Natural killer cell (primary cell): ENCODE measurements at regions not wholly inside any gene's neighbourhood (a gene's known extent, or its start where the extent isn't known, plus 50 kb on each side); places are given as distances from the start of the nearest gene placed in this dataset.

ENCODE experiments used
- ATAC-seq, 3 donors: fragments of 150-1000 bp in 2 of 3; fragments of 200-7000 bp in 1 of 3; cut with Tn5 transposase; 1 replicate in 1 of 3; 2 replicates in 2 of 3; pipeline ENCODE4 v1.10.0; 2021; ENCODE audit warnings: mild to moderate bottlenecking in 2 of 3, moderate library complexity in 2 of 3
- DNase-seq, 2 donors: peaks; one replicate each; pipeline versions ENCODE4 v3.0.0 to v3.0.0-alpha.2; 2013 to 2021; ENCODE audit warnings: mixed read lengths in 1 of 2
- H3K27ac ChIP-seq: one replicate; pipeline ENCODE4 v1.5.1; 2013; ENCODE audit warnings: mild to moderate bottlenecking, low read length
- H3K27me3 ChIP-seq: one replicate; pipeline ENCODE4 v1.6.1; 2013; ENCODE audit warnings: low read length; ENCODE audit not compliant: control insufficient read depth, insufficient read depth
- H3K36me3 ChIP-seq: one replicate; pipeline ENCODE4 v1.6.1; 2013; ENCODE audit warnings: low read length; ENCODE audit not compliant: control insufficient read depth, insufficient read depth
- H3K4me1 ChIP-seq: one replicate; pipeline ENCODE4 v1.6.1; 2013; ENCODE audit warnings: low read length; ENCODE audit not compliant: control insufficient read depth, insufficient read depth
- H3K4me3 ChIP-seq: one replicate; pipeline ENCODE4 v1.5.1; 2013; ENCODE audit warnings: low read length
- H3K9me3 ChIP-seq: one replicate; pipeline ENCODE4 v1.6.1; 2013; ENCODE audit warnings: low read length; ENCODE audit not compliant: control insufficient read depth, insufficient read depth
- H3K27ac Mint-ChIP-seq, 2 donors: one replicate each; pipeline ENCODE4 v1.8.0; 2022; ENCODE audit warnings: mild to moderate bottlenecking in 2 of 2, mixed read lengths in 2 of 2, moderate library complexity in 1 of 2
- H3K27me3 Mint-ChIP-seq, 2 donors: one replicate each; pipeline ENCODE4 v1.8.0; 2022; ENCODE audit warnings: low read depth in 2 of 2, mixed read lengths in 2 of 2
- H3K36me3 Mint-ChIP-seq: one replicate; pipeline ENCODE4 v1.8.0; 2022; ENCODE audit warnings: mixed read lengths
- H3K4me1 Mint-ChIP-seq, 2 donors: one replicate each; pipeline ENCODE4 v1.8.0; 2022; ENCODE audit warnings: mixed read lengths in 2 of 2
- H3K4me3 Mint-ChIP-seq: one replicate; pipeline ENCODE4 v1.8.0; 2022; ENCODE audit warnings: mild to moderate bottlenecking, moderate library complexity, mixed read lengths
- H3K9me3 Mint-ChIP-seq, 2 donors: one replicate each; pipeline ENCODE4 v1.8.0; 2022; ENCODE audit warnings: mixed read lengths in 2 of 2
- whole genome bisulfite sequencing: methylation state at CpG from one replicate; pipeline ENCODE4 v1.1.7; 2013; ENCODE audit warnings: missing lambda C conversion rate; ENCODE audit not compliant: insufficient coverage; 5-methylcytosine and 5-hydroxymethylcytosine counted together
- intact Hi-C: fragments of 100-400 bp; cut with micrococcal nuclease; formaldehyde crosslinking; loops from one replicate; pipeline ENCODE4 v1.14.2; 2022
- TF ChIP-seq, protein P1 (sequence below): fragments of 200-600 bp; IDR thresholded peaks from one replicate; pipeline ENCODE4 v1.8.0; 2022; ENCODE audit warnings: antibody characterized with exemption

DNA sequence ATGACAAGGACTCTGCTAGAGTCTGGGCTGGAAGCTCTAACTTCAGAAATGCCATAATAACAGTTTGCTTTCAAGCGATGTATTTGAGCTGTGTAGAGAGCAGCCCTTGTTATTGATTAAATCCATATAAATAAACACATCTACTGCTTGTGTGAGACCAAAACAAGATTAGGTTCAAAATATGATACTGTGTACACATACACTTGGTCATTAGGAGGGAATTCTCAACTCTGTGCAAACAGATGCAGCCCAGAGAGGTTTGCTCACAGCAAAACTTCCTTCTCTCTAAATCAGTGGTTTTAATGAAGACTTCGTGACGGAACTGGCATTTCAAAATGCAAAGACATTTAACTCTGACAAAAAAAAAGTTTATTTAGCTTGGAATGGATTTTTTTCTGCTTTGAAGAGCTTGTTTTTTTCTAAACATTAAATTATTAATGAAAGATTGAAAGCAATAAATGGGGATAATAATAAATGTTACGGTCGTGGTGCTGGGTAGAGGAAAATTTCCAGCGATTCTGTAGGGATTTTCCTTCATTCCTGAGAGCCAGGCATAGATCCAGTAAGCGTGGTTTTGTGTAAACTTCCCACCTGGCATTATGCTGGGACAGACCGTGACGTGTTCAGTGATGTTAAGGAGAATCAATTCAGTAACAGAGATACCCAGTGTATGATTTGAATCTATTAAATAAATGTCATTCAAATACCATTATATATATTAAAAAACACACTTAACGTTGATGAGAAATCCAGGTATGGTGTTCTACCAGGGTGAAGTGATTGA is 213.7 kb downstream of the TEX29 start:
- Mint-ChIP-seq H3K9me3 (no peaks in the 10 kb centered on the region), H3K4me3 (no peak overlapping the region), H3K4me1 (peaks cover 7 to 11% of the 10 kb centered on the region in 2 donors), H3K27ac (no peak overlapping the region), H3K27me3 (peaks cover 48 to 52% of the 10 kb centered on the region in 2 donors), H3K36me3 (no peaks in the 10 kb centered on the region)
- Histone ChIP-seq H3K9me3 (no peaks in the 10 kb centered on the region), H3K27me3 (peaks cover 4% of the 10 kb centered on the region), H3K27ac (no peak overlapping the region), H3K4me3 (no peak overlapping the region), H3K36me3 (no peaks in the 10 kb centered on the region), H3K4me1 (no peaks in the 10 kb centered on the region)
- WGBS: 50% methylated on average over 5 of the region's 10 CpGs
- intact Hi-C loops: no loop called here
- TF ChIP-seq, protein P1, sequence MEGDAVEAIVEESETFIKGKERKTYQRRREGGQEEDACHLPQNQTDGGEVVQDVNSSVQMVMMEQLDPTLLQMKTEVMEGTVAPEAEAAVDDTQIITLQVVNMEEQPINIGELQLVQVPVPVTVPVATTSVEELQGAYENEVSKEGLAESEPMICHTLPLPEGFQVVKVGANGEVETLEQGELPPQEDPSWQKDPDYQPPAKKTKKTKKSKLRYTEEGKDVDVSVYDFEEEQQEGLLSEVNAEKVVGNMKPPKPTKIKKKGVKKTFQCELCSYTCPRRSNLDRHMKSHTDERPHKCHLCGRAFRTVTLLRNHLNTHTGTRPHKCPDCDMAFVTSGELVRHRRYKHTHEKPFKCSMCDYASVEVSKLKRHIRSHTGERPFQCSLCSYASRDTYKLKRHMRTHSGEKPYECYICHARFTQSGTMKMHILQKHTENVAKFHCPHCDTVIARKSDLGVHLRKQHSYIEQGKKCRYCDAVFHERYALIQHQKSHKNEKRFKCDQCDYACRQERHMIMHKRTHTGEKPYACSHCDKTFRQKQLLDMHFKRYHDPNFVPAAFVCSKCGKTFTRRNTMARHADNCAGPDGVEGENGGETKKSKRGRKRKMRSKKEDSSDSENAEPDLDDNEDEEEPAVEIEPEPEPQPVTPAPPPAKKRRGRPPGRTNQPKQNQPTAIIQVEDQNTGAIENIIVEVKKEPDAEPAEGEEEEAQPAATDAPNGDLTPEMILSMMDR: no peak
- ATAC-seq (no peak), DNase-seq (no peak)

- Histone ChIP-seq H3K27ac (no peak overlapping the region), H3K4me3 (no peak overlapping the region), H3K9me3 (no peaks in the 10 kb centered on the region), H3K27me3 (peaks cover 4% of the 10 kb centered on the region), H3K36me3 (no peaks in the 10 kb centered on the region), H3K4me1 (no peaks in the 10 kb centered on the region)
- H3K4me3 Mint-ChIP-seq: no peak overlapping the region
- DNase-seq (no peak), ATAC-seq (no peak)
- no peaks in the 10 kb centered on the region for H3K36me3 Mint-ChIP-seq
- intact Hi-C loops: no loop called here
- TF ChIP-seq, protein P1: no peak
- H3K9me3 Mint-ChIP-seq: no peaks in the 10 kb centered on the region
- no peak overlapping the region for H3K27ac Mint-ChIP-seq
- WGBS: 17% methylated on average over 23 of the region's 24 CpGs
- peaks cover 6 to 7% of the 10 kb centered on the region in 2 donors for H3K4me1 Mint-ChIP-seq
- peaks cover 48 to 51% of the 10 kb centered on the region in 2 donors for H3K27me3 Mint-ChIP-seq
These were observed 214.5 kb downstream of the TEX29 start for GRCh38 chr13:111534751-111535522.

DNA sequence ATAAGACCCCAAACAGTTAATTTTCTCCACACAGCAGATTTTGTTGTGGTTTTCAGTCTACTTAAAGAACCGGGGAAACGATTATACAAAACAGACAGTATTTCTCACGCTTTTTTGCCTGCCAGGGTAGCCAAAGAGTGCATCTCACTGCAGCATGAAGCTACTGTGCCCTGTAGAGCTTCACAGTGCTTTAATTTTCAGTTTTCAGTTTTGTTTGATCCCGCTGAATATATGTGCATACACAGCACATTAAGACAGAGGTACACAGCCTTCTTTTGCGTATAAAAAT is 215.0 kb downstream of the TEX29 start:
- H3K9me3 Mint-ChIP-seq: no peaks in the 10 kb centered on the region
- H3K36me3 Mint-ChIP-seq: no peaks in the 10 kb centered on the region
- H3K27ac ChIP-seq: no peak overlapping the region
- peaks cover 48 to 51% of the 10 kb centered on the region in 2 donors for H3K27me3 Mint-ChIP-seq
- WGBS: 44% methylated on average over 5 of the region's 5 CpGs
- DNase-seq (no peak), ATAC-seq (no peak)
- H3K27me3 ChIP-seq: peaks cover 4% of the 10 kb centered on the region
- H3K27ac Mint-ChIP-seq: no peak overlapping the region
- H3K4me1 ChIP-seq: no peaks in the 10 kb centered on the region
- no peak overlapping the region for H3K4me3 Mint-ChIP-seq
- intact Hi-C loops: no loop called here
- H3K4me3 ChIP-seq: no peak overlapping the region
- TF ChIP-seq, protein P1: no peak
- H3K36me3 ChIP-seq: no peaks in the 10 kb centered on the region
- H3K9me3 ChIP-seq: no peaks in the 10 kb centered on the region
- peaks cover 6 to 7% of the 10 kb centered on the region in 2 donors for H3K4me1 Mint-ChIP-seq
